Activated CD4-positive, alpha-beta T cell treated with anti-CD3 and anti-CD28 coated beads, Interleukin-2, amount 50 U/mL, for 24 hours (primary cell): ENCODE measurements at regions not wholly inside any gene's neighbourhood (a gene's known extent, or its start where the extent isn't known, plus 50 kb on each side); places are given as distances from the start of the nearest gene placed in this dataset.
A peak's percentile ranks its signal among the peaks of the same experiment; 100 is the strongest.
"Not testable (repeated sequence)": the region's sequence is repeated elsewhere in the genome, so short reads cannot be mapped to it uniquely, and the experiment has no call there.

Source experiments
- DNase-seq, 2 donors: peaks; one replicate each; pipeline ENCODE4 v3.0.0-alpha.2; 2020; ENCODE audit warnings: low read depth in 1 of 2, low spot score in 1 of 2

DNA sequence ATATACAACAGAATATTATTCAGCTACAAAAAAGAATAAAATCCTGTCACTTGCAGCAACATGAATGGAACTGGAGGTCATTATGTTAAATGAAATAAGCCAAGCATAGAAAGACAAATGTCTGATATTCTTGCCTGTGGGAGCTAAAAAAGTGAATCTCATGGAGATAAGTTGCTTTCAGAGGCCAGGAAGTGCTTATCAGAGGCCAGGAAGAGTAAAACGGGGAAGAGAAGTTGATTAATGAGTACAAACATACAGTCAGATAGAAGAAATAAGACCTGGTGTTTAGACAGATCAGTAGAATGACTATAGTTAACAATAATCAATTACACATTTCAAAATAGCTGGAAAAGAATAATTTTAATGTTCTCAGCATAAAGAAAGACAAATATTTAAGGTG lies 54.4 kb upstream of the CPHXL start:
- DNase-seq: no peak

DNA sequence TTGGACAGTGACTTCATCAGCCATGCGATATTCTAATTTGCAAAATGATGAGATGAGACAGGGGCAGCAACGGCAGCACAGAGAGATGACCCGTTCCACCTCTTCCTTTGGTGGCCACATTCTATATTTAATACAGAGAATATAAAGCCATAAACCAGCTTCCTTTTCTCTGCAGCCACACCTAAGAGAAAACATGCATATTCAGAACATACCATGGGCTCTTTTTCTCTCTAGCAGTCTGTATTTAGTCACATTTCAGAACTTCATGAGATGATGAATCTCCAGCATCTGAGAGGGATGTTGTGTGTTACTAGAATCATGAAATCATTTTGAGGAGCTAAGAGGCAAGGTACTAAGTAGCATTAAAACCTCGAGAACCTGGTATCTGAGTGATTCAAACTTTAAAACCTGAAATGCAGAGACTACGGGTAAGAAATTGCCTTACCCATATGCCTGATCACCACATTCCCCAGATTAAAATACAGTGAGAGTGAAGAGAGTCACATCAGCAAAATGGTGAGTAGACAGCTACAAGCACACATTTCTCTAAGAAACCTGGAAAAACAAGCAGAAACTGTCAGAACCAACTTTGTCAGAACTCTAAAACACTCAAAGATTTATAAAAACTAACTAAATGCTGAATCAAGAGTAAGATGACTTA lies 55.5 kb upstream of the CPHXL start:
- no peak for DNase-seq

DNA sequence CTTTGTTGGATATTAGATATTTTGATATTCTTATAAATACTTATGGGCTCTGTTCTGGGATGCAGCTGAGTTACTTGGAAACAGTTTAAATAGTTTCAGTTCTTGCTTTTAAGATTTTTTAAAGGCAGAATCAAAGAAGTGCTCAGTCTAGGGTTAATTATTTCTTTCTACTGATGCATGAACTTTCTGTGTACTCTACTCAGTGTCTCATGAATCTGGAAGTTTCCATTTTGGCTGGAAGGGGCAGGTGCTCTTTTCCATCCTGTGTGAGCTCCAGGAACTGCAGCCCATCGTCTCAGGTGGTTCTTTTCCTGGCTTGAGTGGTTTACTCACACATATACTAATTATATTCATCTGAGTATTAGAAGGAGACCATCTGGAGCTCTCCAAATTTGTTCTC lies 61.1 kb upstream of the CPHXL start:
- no peak for DNase-seq

DNA sequence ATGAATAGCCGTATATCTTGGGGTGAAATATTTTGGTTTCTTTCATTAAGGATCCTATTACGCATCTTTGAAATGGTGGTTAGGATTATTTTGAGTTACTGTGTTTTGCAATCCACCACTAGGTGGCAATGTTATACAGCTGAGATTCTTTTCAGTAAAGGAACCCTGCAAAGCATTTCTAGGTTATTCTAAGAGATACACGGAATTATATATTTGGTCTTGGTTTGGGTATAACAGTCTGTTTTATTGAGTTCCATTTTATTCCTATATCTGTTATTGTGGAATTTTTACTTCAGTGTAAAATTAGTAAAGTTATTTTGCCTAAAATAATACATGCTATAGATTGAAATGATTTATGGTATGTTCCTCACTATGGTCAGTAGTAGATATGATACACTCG lies 62.9 kb upstream of the CPHXL start:
- peak in 1 of 2 donors; percentile 36 for DNase-seq

DNA sequence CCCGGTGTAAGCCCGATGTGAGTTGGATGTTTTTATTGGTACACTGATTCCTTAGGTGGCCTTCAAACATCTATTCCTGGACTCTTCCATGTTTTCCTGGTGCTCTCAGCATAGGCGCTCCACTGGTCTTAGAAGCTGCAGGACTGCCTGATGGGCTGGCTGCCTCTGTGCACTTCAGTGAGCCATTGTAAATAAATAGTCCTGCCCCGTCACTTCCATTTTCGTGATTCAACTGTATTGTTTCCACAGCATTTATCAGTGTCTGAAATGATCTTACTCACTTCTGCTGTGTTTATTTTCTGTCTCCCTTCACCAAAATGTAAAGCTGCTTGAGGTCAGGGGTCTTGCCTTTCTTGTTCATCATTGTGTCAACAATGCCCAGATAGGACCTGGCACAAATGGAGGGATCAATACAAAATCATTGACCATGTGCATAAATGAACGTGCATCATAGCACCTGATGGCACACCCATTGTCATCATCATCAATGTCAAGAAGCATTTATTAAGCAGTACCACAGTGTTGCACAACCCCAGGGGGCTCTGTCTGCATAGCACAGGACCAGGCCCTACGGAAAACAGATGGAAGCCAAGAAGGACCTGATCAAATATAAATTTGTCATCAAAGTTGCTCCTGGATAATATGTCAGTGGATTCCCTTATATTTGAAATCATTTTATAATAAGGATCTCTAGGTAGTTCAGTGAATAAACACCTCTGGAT lies 66.6 kb upstream of the CPHXL start:
- DNase-seq: no peak

DNA sequence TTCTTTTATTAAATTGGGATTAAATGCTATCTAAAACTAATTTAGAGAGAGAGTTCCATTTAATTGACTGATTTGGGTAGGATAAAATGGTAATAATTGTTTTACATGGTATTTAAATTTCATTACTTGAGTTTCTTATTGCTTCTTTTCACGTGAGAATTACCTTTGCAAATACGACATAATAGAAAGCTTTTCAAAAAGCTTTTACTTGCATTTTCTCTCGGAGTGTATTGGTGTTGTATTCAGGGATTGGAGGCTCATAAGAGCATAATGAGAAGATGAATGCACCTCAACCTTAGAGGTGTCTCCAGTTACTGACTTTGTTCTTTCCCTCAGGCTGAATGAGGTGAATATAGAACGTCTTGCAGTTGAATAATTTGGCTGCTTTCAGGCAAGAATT lies 67.4 kb upstream of the CPHXL start:
- no peak for DNase-seq

DNA sequence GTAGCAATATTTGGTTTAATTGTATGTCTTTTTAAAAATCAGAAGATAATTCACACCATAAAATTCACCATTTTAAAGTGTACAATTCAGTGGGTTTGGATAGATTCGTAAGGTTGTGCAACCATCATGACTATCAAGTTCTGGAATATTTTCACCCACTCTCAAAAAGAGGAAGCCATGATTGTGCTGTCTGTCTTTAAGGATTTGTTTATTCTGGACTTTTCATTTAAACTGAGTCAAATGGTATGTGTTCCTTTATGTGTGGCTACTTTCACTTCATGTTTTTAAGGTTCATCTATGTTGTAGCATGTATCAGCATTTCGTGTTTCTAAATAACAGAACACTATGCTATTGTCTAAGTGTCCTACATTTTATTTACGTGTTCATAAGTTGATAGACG lies 68.1 kb upstream of the CPHXL start:
- DNase-seq: no peak

DNA sequence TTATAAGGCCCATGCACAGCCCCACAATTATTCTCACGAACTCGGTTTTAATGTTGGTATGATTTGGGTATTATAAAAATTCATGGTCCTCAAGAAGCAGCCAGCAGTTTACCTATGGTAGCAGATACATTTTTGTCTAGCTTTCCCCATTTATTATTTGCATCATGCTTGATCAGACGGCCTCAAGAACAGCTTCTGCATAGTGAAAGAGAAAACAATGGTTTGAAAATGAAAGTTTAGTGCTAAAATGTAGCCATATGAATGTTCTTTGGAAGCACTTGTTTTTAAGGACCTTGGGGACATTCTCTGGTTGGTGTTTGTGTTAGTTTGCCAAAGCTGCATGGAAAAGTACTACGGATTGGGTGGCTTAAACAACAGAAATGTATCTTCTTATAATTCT lies 72.4 kb upstream of the CPHXL start:
- DNase-seq: no peak

DNA sequence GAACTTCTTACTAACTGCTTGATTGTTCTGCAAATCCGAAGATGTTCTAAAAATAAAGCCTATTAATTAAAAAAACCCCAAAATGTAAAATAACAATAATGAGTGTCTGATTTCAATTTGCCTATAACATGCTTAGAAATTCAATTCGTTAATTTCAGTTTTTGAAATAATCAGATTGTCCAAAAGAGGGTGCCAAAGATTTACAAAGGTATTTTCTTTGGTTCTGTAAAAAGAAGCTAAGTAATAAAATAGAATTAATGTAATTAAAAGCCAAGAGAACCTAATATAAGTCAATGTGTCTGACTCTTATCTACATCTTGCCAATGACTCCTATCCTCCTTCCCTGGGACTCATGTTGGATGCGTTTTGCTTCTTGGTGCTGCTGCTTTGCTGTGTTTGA lies 75.0 kb upstream of the CPHXL start:
- DNase-seq: no peak

DNA sequence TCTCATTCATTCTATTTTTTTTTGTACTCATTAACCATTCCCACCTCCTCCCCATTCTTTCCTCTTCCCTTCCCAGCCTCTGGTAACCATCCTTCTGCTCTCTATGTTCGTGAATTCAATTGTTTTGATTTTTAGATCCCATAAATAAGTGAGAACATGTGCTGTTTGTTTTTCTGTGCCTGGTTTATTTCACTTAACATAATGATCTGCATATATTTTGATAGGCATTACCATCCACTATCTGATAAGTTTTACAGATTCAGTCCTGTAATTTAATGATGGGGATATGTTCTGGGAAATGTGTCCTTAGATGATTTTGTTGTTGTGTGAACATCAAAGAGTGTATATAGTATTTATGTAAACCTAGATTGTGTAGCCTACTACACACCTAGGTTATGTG lies 77.5 kb upstream of the CPHXL start:
- no peak for DNase-seq

DNA sequence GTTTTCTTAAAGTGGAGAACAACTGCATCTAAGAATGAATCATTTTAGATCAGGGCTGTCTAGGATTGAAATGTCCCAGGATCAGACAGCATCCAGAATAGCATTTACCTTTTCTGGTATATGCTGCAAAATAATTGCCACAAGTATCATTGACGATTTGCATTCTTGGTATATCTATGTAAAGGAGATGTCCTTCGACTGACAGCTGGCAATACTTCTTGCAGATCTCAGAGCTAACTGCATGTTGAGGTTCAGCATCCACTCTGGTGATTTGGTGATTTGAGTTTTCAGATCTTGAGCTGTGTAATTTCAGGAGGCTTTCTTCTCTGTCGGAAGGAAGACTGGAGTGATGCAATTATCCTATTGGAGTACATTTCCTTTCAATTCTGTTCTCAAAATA lies 78.1 kb upstream of the CPHXL start:
- DNase-seq: no peak

DNA sequence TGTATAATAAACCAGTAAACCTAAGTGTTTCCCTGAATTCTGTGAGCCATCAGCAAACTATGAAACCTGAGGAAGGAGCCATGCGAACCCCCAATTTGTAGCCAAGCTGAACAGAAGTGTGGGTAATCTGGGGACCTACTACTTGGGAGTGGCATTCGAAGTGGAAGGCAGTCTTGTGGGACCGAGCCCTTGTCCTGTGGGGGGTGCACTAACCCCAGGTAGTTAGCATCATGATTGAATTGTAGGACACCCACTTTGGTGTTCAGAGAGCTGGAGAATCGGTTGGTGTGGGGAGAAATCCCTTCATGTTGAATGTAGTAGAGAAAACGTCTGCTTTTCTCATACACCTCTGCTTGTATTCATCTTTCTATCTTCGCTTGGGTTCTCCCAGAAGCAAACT lies 79.7 kb upstream of the CPHXL start:
- DNase-seq: no peak

DNA sequence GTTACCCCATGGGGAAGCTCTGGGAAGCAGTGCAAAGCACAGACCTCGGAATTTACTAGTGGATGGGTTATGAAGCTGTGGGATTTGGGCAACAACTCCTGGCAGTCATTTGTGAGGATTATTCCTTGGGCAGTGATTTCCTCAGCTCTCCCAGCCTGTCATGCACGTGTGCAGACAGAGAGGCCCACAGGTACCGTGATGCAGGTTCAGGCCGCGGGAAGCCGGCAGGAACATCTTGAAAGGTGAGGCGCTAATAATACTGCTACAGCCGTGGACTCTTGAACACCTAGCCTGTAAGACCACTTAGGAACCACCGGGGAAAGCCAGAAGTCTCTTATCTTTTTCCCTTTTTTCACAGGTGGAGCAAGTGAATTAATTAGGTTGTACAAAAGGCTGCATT lies 80.2 kb upstream of the CPHXL start:
- DNase-seq: no peak

DNA sequence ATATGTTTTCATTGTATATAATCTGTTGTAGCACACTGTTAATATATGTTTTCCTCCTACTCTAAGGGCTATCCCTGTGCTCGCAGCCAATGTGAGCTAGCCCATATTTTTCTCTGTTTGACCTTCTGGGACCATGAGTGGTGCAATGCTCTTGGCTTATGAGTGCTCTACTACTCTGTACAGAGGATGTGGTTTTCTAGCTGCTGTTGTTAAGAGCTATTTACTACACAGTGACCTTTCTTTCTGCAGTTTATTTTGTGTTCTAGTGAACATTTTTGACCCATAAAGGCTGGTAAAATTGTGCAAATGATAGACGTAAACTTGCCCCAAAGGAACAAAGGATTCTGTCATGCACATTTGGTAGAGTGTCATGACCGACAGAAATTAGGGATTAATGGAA lies 84.1 kb upstream of the CPHXL start:
- no peak for DNase-seq

DNA sequence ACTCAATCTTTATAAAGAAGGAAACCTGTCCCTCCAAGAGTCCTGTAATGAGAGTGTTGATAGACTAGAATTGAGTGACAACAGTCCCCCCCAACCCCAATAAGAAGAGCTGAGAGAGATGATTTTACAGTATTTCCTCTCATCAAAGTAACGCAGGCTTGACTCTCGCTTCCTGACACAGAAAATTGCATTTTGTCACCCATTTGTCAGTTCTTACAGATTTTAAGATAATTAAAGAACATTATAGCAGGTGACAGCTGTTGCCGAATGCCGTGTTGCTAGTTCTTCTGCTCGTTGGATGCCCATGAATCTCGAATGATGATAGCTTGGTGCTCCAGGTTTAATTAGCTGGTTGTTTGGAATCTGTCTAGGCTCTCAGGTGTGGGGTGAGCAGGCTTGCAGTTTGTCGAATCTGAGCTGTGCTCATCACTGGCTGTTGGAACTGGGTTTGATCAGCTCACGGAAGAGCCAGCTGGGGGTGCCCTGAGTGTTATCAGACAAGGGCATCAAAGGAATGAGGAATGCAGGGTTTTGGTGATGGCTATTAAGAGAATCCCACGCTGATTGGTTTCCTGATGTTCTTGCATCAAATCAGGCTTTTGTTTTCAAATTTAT lies 84.8 kb upstream of the CPHXL start:
- no peak for DNase-seq

DNA sequence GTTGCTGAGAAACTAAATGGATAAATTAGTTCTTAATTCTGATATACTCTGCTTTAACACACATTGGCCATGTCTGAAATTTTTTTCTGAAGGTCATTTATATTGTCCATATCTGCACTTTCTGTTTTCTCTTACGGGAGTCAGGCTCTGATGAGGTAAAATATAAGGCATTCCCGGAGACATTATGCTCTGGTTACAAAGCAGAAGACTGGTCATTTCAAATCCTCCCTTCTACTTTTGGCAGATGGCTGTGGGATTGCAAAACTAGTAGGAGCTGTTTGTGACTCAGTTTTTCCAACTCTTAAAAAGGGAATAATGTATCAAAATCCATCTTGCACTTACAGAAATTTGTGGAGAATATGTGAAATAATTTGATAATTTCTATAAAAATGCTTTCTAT lies 92.2 kb upstream of the CPHXL start:
- no peak for DNase-seq

DNA sequence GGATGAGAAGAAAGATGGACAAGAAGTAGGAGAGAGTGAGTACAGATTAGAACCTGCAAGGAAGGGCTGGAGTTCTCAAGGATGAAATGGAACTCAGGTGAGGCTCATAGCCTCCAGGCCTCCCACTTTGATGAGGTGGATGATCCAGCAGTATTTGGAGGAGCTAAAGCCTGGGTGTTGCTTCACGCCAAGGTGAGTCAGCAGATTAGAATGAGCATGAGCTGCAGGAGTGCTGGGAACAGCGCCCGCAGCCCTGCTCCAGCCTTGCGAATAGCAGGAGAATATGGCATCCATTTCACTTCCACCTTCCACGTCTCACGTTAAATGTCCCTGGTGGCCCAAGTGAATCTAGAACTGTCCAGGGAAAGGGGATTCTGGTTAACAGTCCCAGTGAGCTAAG lies 94.4 kb upstream of the CPHXL start:
- no peak for DNase-seq

DNA sequence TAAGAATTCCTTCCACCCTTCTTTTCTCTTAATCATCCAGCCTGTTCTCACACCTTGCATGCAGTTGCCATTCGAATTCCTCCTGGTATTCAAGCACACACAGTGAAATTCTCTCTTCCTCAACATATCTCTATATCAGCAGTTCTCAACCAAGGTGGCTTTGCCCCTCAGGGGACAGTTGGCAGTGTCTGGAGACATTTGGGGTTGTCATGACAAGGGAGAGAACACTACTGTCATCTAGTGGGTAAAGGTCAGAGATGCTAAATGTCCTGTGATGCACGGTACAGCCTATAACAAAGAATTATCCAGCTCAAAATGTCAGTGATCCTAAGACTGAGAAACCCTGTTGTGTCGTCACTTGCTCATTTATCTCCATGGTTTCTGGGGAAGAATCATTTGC lies 94.8 kb upstream of the CPHXL start:
- no peak for DNase-seq

DNA sequence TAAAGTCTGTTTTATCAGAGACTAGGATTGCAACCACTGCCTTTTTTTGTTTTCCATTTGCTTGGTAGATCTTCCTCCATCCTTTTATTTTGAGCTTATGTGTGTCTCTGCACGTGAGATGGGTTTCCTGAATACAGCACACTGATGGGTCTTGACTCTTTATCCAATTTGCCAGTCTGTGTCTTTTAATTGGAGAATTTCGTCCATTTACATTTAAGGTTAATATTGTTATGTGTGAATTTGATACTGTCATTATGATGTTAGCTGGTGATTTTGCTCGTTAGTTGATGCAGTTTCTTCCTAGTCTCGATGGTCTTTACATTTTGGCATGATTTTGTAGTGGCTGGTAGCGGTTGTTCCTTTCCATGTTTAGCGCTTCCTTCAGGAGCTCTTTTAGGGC lies 99.5 kb upstream of the CPHXL start:
- not testable (repeated sequence) for DNase-seq

DNA sequence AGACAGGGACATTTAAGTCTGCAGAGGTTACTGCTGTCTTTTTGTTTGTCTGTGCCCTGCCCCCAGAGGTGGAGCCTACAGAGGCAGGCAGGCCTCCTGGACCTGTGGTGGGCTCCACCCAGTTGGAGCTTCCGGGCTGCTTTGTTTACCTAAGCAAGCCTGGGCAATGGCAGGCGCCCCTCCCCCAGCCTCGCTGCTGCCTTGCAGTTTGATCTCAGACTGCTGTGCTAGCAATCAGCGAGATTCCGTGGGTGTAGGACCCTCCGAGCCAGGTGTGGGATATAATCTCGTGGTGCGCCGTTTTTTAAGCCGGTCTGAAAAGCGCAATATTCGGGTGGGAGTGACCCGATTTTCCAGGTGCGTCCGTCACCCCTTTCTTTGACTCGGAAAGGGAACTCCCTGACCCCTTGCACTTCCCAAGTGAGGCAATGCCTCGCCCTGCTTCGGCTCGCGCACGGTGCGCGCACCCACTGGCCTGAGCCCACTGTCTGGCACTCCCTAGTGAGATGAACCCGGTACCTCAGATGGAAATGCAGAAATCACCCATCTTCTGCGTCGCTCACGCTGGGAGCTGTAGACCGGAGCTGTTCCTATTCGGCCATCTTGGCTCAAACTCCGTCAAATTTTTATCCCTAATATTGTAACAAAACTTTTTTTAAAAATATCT lies 101.2 kb upstream of the CPHXL start:
- not testable (repeated sequence) for DNase-seq

DNA sequence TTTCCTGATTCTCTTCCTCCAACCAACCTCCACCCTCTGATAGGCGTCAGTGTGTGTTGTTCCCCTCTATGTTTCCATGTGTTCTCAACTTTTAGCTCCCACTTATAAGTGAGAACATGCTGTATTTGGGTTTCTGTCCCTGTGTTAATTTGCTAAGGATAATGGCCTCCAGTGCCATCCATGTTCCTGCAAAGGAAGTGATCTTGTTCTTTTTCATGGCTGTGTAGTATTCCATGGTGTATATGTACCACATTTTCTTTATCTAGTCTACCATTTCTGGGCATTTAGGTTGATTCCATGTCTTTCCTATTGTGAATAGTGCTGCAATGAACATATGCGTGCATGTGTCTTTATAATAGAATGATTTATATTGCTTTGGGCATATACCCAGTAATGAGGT lies 107.1 kb upstream of the CPHXL start:
- not testable (repeated sequence) for DNase-seq

DNA sequence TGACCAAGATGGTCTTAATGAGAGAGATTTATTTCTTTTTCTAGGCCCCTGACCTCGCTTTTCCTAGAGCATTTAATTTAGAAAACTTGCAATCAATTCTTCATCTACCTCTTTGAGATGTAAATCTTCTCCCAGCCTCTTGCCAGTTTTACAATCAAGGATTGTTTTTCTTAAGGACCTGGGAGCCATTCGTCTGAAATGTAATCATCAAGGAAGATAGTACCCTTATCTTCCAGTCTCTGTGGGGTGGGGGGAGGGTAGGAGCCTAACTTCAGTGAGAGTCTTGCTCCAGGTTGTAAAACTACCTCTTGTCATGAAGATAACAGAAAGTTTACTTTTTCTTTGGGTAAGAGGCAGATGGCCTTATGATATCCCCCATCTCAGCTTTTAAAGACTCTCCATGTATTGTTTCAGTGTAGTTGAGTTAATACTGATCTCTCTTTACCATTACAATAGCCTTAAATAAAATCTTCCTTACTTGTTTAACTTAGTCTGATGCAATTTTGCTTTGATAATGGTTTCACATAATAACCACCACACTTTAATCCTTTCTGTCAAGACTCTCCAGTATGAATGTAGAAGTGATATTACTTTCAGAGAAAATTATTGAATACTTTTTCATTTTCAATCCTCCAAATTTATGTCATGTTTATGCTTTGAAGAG lies 110.2 kb upstream of the CPHXL start:
- no peak for DNase-seq
